CD14-positive monocyte (primary cell): ENCODE measurements at regions not wholly inside any gene's neighbourhood (a gene's known extent, or its start where the extent isn't known, plus 50 kb on each side); places are given as distances from the start of the nearest gene placed in this dataset.

Experiments used
- DNase-seq, 3 donors: peaks; one replicate each; pipeline ENCODE4 v3.0.0-alpha.2; 2011 to 2022
- H2AFZ ChIP-seq: 2 replicates; pipeline ENCODE4 v1.6.0; 2012; ENCODE audit warnings: mild to moderate bottlenecking, low read depth, low read length, inconsistent platforms; ENCODE audit not compliant: insufficient read depth, poor library complexity, severe bottlenecking
- H3K27ac ChIP-seq, 2 donors: 1 replicate in 1 of 2; 2 replicates in 1 of 2; pipeline ENCODE4 v1.5.1; 2012 to 2013; ENCODE audit warnings: low read length in 2 of 2, control low read depth in 1 of 2, inconsistent platforms in 1 of 2, low read depth in 1 of 2, mild to moderate bottlenecking in 1 of 2
- H3K27me3 ChIP-seq, 2 donors: one replicate each; pipeline versions ENCODE4 v1.6.0 to v1.6.1; 2011 to 2013; ENCODE audit warnings: low read length in 2 of 2; ENCODE audit not compliant: control insufficient read depth in 2 of 2, insufficient read depth in 2 of 2
- H3K36me3 ChIP-seq, 2 donors: replicated peaks in 1 of 2; 1 replicate in 1 of 2; 2 replicates in 1 of 2; pipeline versions ENCODE4 v1.5.1 to v1.6.1; 2012 to 2013; ENCODE audit warnings: low read length in 2 of 2, control low read depth in 1 of 2, inconsistent platforms in 1 of 2, mild to moderate bottlenecking in 1 of 2; ENCODE audit not compliant: insufficient read depth in 2 of 2, control insufficient read depth in 1 of 2
- H3K4me1 ChIP-seq, 2 donors: 1 replicate in 1 of 2; 2 replicates in 1 of 2; pipeline versions ENCODE4 v1.5.1 to v1.6.1; 2012 to 2013; ENCODE audit warnings: low read length in 2 of 2, control low read depth in 1 of 2, inconsistent platforms in 1 of 2, mild to moderate bottlenecking in 1 of 2, moderate library complexity in 1 of 2; ENCODE audit not compliant: insufficient read depth in 2 of 2, control insufficient read depth in 1 of 2
- H3K4me2 ChIP-seq: replicated peaks from 2 replicates; pipeline ENCODE3; 2012; ENCODE audit warnings: low read length, moderate library complexity, mild to moderate bottlenecking; ENCODE audit not compliant: poor library complexity, severe bottlenecking; ENCODE audit errors: extremely low read depth
- H3K4me3 ChIP-seq, 3 experiments: fragments of 200-600 bp in 1 of 3; sonication (generic) in 1 of 3; replicated peaks in 1 of 3; 1 replicate in 2 of 3; 2 replicates in 1 of 3; pipeline ENCODE4 v1.5.1; 2011 to 2013; ENCODE audit warnings: low read length in 3 of 3, mild to moderate bottlenecking in 3 of 3, control low read depth in 2 of 3, low read depth in 2 of 3, inconsistent platforms in 1 of 3, moderate library complexity in 1 of 3
- H3K79me2 ChIP-seq: 2 replicates; pipeline ENCODE4 v1.6.0; 2012; ENCODE audit warnings: mild to moderate bottlenecking, control low read depth, inconsistent platforms, low read length, moderate library complexity; ENCODE audit not compliant: insufficient read depth
- H3K9ac ChIP-seq: 2 replicates; pipeline ENCODE4 v1.6.0; 2017; ENCODE audit warnings: low read length, mild to moderate bottlenecking; ENCODE audit not compliant: insufficient read depth, poor library complexity, severe bottlenecking
- H3K9me3 ChIP-seq, 2 donors: replicated peaks in 1 of 2; 1 replicate in 1 of 2; 2 replicates in 1 of 2; pipeline versions ENCODE4 v1.5.1 to v1.6.1; 2012 to 2013; ENCODE audit warnings: low read length in 2 of 2, control low read depth in 1 of 2; ENCODE audit not compliant: control insufficient read depth in 1 of 2, insufficient read depth in 1 of 2
- H4K20me1 ChIP-seq: 2 replicates; pipeline ENCODE4 v1.6.0; 2012; ENCODE audit warnings: mild to moderate bottlenecking, low read length, control low read depth, moderate library complexity; ENCODE audit not compliant: insufficient read depth
- H3K27ac Mint-ChIP-seq, 7 donors: one replicate each; pipeline ENCODE4 v1.8.0; 2020; ENCODE audit warnings: mild to moderate bottlenecking in 7 of 7, mixed read lengths in 7 of 7, moderate library complexity in 6 of 7, inconsistent platforms in 2 of 7
- H3K27me3 Mint-ChIP-seq, 3 donors: one replicate each; pipeline ENCODE4 v1.8.0; 2021 to 2022; ENCODE audit warnings: low read depth in 3 of 3, mild to moderate bottlenecking in 3 of 3, mixed read lengths in 3 of 3, moderate library complexity in 3 of 3, inconsistent platforms in 1 of 3
- H3K36me3 Mint-ChIP-seq, 2 donors: one replicate each; pipeline ENCODE4 v1.8.0; 2020; ENCODE audit warnings: mixed read lengths in 2 of 2, inconsistent platforms in 1 of 2, mild to moderate bottlenecking in 1 of 2
- H3K4me1 Mint-ChIP-seq: one replicate; pipeline ENCODE4 v1.8.0; 2020; ENCODE audit warnings: mild to moderate bottlenecking, mixed read lengths
- H3K4me3 Mint-ChIP-seq, 2 donors: one replicate each; pipeline ENCODE4 v1.8.0; 2020; ENCODE audit warnings: mild to moderate bottlenecking in 2 of 2, mixed read lengths in 2 of 2, moderate library complexity in 1 of 2
- H3K9me3 Mint-ChIP-seq, 7 donors: one replicate each; pipeline ENCODE4 v1.8.0; 2020 to 2022; ENCODE audit warnings: mixed read lengths in 7 of 7, mild to moderate bottlenecking in 6 of 7, moderate library complexity in 6 of 7, inconsistent platforms in 2 of 7
- CTCF ChIP-seq: fragments of 200-600 bp; IDR thresholded peaks from one replicate; pipeline ENCODE4 v1.8.0; 2022; ENCODE audit warnings: antibody characterized with exemption, mild to moderate bottlenecking
- WGBS: methylation state at CpG from one replicate; pipeline ENCODE4 v1.1.5; 2013; ENCODE audit warnings: missing lambda C conversion rate; ENCODE audit not compliant: insufficient coverage; 5-methylcytosine and 5-hydroxymethylcytosine counted together
- intact Hi-C, 2 donors: fragments of 100-400 bp; cut with micrococcal nuclease; formaldehyde crosslinking; loops; one replicate each; pipeline versions ENCODE4 v1.15.0 to v1.15.1; 2023

- H3K27ac ChIP-seq: peak overlapping the region; percentile 37 to 78
- no peak for DNase-seq
- H3K9ac ChIP-seq: no peak overlapping the region
- H4K20me1 ChIP-seq: no peaks in the 10 kb centered on the region
- intact Hi-C loops: no loop called here
- H3K36me3 ChIP-seq: no peaks in the 10 kb centered on the region
- H3K27me3 ChIP-seq: no peaks in the 10 kb centered on the region
- H3K4me2 ChIP-seq: peak overlapping the region; percentile 59
- peaks cover 57 to 58% of the 10 kb centered on the region in 2 donors for H3K4me1 ChIP-seq
- H2AFZ ChIP-seq: peak overlapping the region; percentile 83
- WGBS: 89% methylated on average over 1 of the region's 2 CpGs
- Mint-ChIP-seq H3K4me3 (peak overlapping the region; percentile 18 to 78), H3K9me3 (peaks cover 0 to 13% (median 3%) of the 10 kb centered on the region in 7 donors), H3K4me1 (peaks cover 64% of the 10 kb centered on the region), H3K36me3 (no peaks in the 10 kb centered on the region), H3K27ac (peak overlapping the region; percentile 4 to 88 (median 81)), H3K27me3 (peaks cover 0 to 3% (median 2%) of the 10 kb centered on the region in 3 donors)
- H3K79me2 ChIP-seq: no peaks in the 10 kb centered on the region
- H3K9me3 ChIP-seq: peaks cover 0 to 3% of the 10 kb centered on the region in 2 donors
- TF ChIP-seq CTCF: no peak
- peak overlapping the region in 1 of 3 experiments; percentile 41 for H3K4me3 ChIP-seq
Observed at GRCh38 chr15:66908744-66909095, 156.7 kb upstream of the SMAD3 start.

- Histone ChIP-seq H3K4me3 (no peak overlapping the region), H3K27ac (no peak overlapping the region), H3K27me3 (no peaks in the 10 kb centered on the region), H3K4me2 (no peak overlapping the region), H3K4me1 (peaks cover 57 to 58% of the 10 kb centered on the region in 2 donors), H2AFZ (no peak overlapping the region), H3K9me3 (peaks cover 0 to 3% of the 10 kb centered on the region in 2 donors), H4K20me1 (no peaks in the 10 kb centered on the region), H3K9ac (no peak overlapping the region), H3K79me2 (no peaks in the 10 kb centered on the region), H3K36me3 (no peaks in the 10 kb centered on the region)
- DNase-seq: no peak
- intact Hi-C loops: no loop called here
- H3K9me3 Mint-ChIP-seq: peaks cover 0 to 13% (median 3%) of the 10 kb centered on the region in 7 donors
- peaks cover 60% of the 10 kb centered on the region for H3K4me1 Mint-ChIP-seq
- TF ChIP-seq CTCF: no peak
- H3K36me3 Mint-ChIP-seq: no peaks in the 10 kb centered on the region
- peaks cover 0 to 3% (median 3%) of the 10 kb centered on the region in 3 donors for H3K27me3 Mint-ChIP-seq
- H3K27ac Mint-ChIP-seq: peak overlapping the region in 1 of 7 donors; percentile 82
- 44% methylated on average over 5 of the region's 7 CpGs for WGBS
- H3K4me3 Mint-ChIP-seq: no peak overlapping the region
Observed at GRCh38 chr15:66909381-66909890, 156.0 kb upstream of the SMAD3 start.
